NCI-H2196 (cell line): ENCODE measurements at regions not wholly inside any gene's neighbourhood (a gene's known extent, or its start where the extent isn't known, plus 50 kb on each side); places are given as distances from the start of the nearest gene placed in this dataset.
"Not testable (repeated sequence)": the region's sequence is repeated elsewhere in the genome, so short reads cannot be mapped to it uniquely, and the experiment has no call there.

ENCODE experiments used
- DNase-seq: peaks from one replicate; lab custom pipeline; 2025; ENCODE audit not compliant: unreplicated experiment; lab: John Stamatoyannopoulos, UW

DNA sequence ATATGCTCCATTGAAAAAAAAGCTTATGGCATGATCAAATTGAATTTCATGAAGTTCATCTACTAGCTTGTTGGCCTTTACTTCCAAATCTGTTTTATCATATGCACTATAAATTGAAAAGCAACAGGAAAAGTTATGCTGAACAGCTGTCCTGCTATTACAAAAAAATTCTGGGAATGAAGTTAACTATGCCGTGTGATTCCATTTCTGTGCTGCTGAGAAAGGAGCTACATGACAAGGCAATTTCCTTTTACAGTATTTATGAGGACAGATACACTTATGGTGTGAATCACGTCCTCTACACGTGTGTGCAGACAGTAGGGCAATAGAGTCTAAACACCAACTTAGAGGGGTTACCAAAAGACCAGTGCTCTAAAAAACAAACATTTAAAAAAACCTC is 426.5 kb upstream of the AKR1E2 start:
- no peak for DNase-seq

DNA sequence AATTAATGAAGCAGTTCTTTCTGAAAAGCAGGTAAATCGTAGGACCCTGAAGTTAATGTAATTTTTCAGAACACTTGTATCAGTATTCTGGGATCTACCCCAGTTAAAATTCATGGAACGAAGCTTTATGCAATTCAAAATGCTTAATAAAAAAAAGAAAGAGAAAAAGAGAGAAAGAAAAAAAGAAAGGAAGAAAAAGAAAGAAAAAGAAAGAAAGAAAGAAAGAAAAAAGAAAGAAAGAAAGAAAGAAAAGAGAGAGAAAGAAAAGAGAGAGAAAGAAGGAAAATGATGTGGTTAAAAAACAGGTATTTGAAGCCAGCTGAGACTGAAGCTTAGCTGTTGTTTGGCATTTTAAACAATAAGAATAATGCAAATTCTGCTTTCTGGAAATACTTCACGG is 427.4 kb upstream of the AKR1E2 start:
- DNase-seq = no peak

DNA sequence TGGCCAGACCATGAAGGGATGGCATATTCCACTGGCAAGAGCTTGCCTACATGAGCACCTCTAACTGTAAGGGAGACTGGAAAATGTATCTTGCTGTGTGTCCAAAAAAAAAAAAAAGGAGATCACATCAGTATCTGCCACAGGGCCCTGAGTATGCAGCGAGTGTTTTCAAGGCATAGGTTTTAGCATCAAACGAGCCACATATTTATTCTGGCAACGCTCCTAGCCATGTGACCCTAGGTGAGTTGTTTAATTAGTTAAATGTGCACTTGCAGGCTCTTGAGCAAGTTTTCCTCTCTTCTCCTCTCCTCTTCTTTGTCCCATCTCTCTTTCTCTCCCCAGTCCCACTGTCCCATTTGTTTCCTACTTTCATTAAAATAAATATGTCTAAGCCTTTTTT is 428.7 kb upstream of the AKR1E2 start:
- DNase-seq = no peak

DNA sequence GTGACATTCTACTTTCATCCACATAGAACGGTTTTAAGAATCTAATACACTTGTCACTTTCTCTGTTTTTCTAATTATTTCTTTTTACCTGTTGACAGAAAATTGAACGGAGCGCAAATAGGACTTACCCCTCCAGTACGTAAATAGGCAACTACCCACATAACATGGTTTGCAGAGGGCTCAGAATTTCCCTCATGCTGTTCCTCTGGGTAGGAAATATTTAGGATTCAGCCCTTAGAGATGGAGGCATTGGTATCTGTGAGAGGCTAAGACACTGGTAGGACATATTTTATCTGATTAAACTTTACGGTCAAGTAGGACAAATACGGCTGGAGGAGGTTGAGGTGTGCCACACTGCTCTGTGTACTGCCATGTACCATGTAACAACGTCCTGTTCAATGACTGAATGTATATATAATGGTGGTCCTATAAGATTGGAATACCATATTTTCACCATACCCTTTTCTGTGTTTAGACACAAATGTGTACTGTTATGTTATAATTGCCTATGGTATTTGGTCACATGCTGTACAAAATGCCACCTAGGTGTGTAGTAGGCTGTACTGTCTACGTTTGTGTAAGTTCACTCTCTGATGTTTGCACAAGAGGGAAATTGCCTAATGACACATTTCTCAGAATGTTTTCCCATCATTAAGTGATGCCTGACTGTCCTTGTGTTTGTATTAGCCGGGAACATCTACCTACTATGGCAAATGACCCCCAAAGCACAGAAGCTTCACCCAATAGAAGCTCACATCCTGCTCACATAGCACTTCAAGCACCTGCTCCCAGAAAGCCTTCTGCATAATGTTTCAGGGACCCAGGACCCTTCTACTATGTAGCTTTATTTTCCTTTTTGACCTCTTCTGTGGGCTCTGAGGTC is 429.4 kb upstream of the AKR1E2 start:
- no peak for DNase-seq

DNA sequence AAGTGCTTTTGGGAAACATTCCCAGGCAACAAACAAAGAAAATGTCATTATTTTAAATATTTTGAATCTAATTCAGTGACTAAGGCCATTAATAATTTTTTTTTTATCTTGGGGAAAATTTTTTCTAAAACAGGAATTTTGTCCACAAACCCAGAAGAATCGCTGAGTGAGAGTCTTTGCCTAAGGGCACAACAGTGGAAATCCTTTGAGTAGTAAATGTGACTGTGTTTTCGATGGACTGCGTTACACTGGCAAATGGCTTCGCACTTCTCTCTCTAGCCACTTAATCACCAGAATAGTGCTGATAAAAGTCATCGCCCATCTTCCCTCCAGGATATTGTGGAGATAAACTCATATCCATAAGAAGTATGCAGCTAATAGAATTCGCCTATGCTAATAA is 430.3 kb upstream of the AKR1E2 start:
- no peak for DNase-seq

DNA sequence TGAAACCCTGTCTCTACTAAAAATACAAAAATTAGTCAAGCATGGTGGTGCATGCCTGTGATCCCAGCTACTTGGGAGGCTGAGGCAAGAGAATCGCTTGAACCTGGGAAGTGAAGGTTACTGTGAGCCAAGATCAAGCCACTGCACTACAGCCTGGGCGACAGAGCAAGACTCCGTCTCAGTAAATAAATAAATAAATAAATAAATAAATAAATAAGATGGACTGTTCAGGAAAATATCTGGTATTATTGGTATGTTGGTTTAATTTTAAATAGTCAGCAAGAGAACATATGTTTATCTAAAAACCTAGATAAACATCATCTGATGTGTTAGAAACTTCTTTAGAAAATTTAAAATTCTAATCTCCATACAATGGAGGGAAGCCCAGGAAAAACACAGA is 431.6 kb upstream of the AKR1E2 start:
- DNase-seq = not testable (repeated sequence)

DNA sequence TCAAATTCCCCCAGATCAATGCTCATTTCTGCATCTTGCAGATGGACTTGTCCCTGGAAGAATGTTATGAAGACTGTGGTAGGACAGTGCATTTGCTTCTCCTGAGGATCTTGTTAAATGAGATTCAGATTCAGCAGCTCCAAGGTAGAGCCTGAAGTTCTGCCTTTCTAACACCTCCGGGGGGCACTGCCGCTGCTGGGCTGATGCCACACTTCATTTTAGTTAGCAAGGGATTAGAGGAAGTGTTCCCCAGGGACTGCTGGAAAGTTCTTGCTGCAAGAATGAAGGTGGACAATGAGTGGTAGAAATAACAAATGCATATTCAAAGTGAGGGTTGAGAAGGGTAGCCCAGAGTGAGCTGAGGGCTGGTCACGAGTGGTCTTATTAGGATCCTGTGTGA is 434.3 kb upstream of the AKR1E2 start:
- DNase-seq = no peak

DNA sequence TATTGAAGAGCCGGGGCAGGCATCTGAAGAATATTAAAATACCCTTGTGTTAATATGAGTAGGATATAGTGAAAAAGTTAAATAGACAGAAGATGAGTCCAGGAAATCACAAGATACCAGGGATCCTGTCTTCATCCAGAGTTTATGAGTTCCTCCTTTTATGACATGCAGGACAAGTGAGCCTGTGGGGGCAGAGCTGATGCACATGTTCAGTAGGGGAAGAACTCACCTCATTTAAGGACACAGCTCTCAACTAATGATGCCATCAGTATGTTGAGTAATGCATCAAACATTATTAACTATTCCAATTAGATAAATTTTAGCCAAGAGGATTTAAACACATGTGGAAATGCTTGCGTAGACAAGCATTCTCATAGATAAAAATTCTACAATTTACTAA is 435.8 kb upstream of the AKR1E2 start:
- DNase-seq = no peak

DNA sequence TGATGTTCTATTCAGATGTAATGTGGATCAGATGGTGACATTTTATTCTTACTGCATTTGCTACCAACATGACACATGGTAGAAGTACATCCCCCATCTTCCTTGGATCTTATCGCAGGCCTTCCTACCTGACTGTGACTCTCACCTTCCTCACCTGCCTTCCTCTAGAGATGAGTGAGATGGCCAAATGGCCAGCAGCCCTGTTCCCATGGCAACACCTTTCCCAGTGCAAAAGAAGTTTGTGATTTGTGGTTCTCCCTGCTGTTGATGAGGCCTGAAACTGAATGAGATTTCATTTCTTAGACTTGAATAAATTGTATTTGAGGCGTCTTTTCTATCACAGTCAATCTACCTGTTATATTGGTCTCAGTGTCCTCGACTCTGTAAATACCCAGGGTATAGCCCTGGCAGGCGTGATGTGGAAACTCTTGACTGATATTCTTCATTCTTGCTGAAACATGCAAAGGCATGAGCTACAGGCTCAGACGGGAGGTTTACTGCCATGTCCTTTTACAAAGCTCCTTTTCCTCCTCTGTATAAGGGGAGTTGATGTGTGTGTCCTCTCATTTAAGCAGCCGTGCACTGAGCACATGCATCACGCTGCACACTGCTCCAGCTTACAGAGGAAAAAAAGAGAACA is 440.7 kb upstream of the AKR1E2 start:
- DNase-seq = no peak

DNA sequence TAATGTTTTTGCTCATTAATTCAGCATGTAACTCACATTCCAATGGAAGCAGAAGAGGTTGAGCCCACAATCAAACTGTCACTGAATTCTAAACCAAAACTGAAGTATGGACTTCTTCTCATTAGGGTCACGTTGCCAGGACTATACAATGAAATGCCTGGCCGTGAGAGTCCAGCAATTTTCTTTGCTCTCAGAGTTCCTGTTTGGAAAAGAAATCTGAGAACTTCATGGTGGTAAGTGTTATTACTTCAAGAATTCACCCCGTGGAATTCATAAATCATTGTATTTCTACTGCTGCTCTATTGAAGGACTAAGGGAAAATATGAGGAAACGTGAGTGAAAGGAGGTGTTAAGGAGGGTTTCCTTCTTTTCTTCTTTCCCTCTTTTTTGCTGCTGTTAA is 441.8 kb upstream of the AKR1E2 start:
- no peak for DNase-seq

DNA sequence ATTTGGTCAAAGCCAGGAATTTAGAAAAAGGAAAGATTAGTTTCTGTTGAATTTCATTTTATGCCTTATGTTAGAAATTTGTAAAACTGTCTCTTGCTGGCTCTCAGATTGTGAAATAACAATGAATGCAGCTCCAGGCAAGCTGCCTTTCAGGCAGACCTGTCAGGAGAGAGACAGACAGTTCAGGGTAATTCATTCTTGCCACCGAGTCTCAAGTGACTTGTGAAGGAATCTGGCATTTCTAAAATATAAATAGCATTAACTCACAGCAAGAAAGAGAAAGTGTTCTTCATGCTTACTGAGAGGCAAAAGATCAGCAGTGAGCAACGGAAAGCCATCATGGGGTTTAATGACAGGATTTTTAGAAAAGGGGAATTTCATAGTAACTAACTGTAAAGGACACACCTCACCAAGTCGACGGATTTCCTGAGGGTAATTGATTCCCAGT is 442.3 kb upstream of the AKR1E2 start:
- no peak for DNase-seq

DNA sequence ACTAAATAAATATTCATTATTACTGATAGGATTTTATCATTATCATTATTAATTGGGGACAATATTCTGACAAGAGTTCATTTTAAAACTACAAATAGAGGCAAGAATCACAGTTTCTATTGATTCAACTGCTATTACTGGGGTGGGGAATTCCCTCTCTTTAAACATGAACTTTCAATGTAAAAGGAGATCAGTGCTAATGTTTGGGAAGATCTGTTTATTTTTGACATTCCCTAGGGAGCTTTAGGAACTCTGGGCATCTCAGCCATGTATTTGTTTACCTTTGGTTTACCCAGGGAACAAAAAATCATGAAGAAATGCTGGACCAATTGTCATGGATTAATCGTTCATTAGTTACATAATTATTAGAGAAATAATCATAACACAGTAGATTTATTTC is 443.2 kb upstream of the AKR1E2 start:
- DNase-seq = no peak

DNA sequence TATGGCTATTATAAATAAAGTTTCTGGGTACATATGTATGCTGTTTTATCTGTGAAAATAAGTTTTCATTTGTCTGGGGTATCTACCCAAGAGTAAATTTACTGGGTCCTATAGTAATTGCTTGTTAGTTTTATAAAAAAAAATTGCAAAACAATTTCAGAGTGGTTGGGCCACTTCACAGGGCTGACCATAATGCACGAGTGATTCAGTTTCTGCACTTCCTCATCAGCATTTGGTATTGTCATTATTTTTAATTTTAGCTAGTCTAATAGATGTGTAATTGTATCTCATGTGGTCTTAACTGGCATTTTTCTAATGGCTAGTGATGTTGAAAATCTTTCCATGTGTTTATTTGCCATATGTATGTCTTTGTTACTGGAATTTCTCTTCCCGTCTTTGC is 452.4 kb upstream of the AKR1E2 start:
- DNase-seq = no peak

DNA sequence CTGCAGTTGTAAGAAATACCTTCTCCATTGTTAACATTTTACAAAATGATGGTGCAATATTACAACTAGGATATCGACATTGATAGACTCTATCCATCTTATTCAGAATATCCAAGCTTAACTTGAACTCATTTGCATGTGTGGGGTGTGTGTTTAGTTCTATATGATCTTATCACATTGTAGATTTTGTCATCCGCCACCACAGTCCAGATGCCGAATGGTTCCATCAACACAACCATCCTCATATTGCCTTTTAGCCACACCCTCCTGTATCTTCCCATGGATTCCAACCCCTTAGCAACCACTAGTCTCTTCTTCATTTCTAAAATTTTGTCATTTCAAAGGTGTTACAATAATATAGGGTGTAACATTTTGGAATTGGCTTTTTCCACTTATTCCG is 452.9 kb upstream of the AKR1E2 start:
- no peak for DNase-seq

DNA sequence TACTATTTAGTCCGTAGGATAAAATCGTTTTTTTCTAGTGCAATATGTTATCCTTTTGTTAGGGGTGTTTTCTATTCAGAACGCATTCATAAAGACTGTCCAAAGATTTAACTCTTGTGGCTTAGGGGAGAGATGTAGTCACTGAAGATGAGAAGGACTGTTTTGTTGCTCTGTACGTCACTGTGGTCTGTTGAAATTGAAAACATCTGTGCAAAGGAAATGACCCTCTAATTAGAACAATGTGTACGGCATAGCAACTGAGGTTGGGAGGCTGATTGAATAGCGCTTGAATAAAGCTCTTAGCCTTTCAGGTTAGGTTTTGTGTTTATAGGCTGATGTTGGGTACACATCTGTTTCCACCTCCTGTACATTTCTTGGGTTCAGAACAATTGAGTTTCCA is 453.4 kb upstream of the AKR1E2 start:
- DNase-seq = no peak

DNA sequence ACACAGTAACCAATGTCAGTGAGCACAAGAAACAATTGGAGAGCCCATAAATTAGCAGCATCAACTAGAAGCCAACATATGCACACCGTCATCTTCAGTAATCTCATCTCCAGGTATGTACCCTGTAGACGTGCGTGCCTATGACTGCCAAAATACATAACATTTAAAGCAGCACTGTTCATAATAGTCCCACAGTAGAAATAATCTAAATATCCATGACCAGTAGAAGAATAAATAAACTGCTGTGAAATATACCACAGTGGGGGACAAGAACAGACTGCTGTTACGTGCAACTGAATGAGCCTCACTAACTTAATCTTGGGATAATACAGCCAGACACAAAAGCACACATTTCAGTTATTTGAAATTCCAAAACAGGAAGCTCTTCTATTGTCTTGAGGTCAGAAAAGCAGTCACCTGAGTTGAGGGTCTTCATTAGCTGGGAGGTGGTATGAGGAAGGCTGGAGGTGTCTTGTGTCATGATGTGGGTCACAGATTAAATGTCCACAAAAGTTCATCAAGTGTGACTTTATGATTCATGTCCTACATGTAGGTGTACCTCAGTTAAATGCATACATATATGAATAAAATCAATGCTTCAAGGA is 454.2 kb upstream of the AKR1E2 start:
- DNase-seq = no peak

DNA sequence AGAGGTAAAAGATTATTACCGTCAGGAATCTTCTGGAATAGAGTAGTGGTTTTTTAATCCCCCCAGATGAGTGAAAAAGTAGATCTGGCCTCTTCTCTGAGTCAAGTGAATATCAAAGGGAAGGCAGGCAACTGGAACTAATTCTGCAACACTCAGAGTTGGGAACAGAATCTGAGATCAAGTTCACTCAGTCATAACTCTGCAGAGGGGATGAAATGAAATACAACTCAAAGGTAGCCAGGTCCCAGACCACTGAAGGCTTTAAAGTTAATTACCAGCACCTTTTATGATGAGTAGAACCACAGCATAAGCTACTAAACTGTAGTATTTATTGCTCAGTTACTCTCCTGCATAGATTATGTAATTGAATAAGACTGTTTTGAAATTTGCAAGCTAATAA is 455.6 kb upstream of the AKR1E2 start:
- no peak for DNase-seq

DNA sequence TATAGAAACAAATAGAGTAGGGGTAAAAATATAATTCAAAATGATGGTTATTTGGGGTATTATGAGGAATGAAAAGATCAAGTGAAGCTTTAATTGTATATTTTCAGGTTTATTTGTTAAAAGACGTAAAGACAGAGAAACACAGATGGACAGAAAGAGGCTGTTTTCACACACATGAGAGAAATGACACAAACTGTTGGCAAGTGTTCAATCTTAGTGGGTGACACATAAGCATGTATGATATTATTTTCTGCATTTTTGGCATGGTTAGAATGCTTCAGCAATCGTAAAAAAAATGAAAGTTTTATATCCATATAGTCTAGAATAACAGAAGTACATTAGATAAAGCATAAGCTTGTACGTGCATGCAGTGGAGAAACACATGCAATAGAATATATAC is 464.4 kb upstream of the AKR1E2 start:
- DNase-seq = no peak

DNA sequence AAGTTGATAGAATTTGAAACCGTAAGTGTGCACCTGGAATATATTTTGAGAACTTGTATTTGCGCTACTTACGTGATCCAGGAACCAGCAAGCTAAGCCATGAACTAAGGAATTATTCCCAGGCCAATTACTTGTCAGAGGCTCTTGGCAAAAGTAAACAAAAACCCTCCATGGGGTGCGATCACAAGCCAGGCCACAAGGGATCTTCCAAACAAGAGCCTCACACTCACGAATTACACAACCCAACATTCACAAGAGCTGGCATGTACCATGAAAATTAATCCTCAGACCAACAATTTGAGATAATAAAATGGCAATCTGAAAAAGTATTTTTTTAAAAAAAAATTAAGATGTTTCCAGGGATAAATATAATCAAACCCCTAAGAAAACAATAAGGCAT is 467.0 kb upstream of the AKR1E2 start:
- DNase-seq = no peak

DNA sequence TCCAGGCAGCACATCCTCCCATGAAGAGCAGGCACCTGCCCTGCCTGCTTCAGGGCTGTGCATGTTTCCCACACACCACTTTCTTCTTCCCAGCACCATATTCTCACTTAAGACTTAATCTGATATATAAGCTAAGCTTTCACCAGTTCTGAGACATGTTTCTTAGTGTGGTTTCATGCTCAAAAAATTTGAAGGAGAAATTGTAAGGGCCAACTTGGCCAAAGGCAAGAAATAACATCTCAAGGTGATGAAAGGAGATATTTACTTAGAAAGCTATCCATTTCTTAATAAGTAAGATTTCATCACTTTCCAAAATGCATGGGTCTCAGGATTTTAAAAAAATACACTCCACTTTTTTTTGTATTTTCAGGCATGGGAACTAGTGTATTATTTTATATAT is 468.1 kb upstream of the AKR1E2 start:
- DNase-seq = no peak

DNA sequence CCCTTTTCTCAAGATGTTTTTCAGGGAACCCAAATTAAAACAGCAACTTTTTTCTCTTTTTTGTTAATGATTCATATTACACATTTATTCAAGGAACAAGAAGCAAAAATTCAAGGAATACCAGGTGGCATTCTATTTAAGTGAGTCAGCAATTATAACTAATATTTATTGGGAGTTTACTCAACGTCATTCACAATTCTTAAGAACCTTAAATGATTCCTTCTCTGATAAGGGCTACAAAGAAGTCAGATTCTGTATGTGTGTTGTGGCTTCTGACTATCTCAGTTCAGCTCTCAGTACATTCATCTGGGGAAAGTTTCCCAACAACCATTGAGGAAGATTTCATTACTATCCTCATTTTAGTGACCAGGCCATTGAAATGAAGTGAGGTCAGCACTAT is 470.7 kb upstream of the AKR1E2 start:
- no peak for DNase-seq

DNA sequence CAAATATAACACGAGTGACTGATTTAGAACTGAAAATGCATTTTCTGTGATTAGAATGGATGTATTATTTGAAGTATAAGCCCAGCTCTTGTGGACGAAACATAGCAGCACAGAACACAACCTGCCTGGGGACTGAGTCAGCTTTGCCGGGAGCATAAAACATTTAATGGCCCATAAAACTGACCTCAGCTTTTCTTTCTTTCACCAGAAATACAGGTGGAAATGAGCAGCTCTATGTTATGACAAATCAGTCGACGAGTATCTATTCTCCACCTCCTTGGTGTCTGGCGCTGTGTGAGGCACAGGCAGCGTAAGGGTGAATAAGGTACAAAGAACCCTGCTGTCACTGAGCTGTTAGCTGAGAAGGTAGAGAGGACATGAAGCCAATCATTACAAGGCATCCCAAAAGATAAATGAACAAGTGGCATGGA is 471.6 kb upstream of the AKR1E2 start:
- no peak for DNase-seq
